Testis (tissue), 2 donors: ENCODE measurements at regions not wholly inside any gene's neighbourhood (a gene's known extent, or its start where the extent isn't known, plus 50 kb on each side); places are given as distances from the start of the nearest gene placed in this dataset.

Experiments used
- CTCF ChIP-seq, 3 experiments: fragments of 450-650 bp in 2 of 3; fragments of 200-600 bp in 1 of 3; sonication (generic) in 1 of 3; IDR thresholded peaks; one replicate each; pipeline ENCODE4 v1.5.1; 2016 to 2019; ENCODE audit warnings: antibody characterized with exemption in 3 of 3, mild to moderate bottlenecking in 2 of 3, moderate library complexity in 1 of 3
- POLR2A ChIP-seq: fragments of 450-650 bp; IDR thresholded peaks from one replicate; pipeline ENCODE4 v1.6.1; 2017; ENCODE audit warnings: antibody characterized with exemption, mild to moderate bottlenecking, moderate library complexity

DNA sequence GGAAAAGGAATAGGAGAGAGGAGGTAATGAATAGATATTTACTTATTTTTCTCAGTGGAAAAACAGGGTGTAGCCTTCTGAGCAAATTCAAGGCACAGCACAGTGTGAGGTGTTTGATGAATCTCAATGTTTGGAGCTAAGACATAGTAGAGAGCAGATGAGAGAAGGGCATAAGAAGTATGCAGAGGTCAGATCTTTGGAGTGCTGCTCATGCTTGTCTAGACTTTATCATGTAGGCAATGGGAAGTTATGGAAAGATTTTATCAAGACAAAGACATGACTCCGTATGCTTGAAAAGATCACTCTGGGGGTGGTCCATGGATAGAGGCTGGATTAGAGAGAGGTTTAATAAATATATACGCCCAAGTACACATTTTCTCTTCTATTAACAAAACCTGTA is 217.0 kb upstream of the CNR1 start:
- TF ChIP-seq CTCF (IDR thresholded peaks at IDR 0.05) (no peak), POLR2A (no peak)
